Body of pancreas (tissue), 4 donors: ENCODE measurements at regions not wholly inside any gene's neighbourhood (a gene's known extent, or its start where the extent isn't known, plus 50 kb on each side); places are given as distances from the start of the nearest gene placed in this dataset.

Experiments
- ATAC-seq: fragments of 150-250 bp; one replicate; pipeline ENCODE4 v1.9.1; 2016
- DNase-seq, 4 donors: peaks; one replicate each; pipeline ENCODE4 v3.0.0-alpha.2; 2019
- H3K27ac ChIP-seq, 4 donors: fragments of 200-600 bp; sonication (generic); 1 replicate in 3 of 4; 2 replicates in 1 of 4; pipeline versions ENCODE4 v1.5.1 to v1.6.1; 2016 to 2019; ENCODE audit warnings: mild to moderate bottlenecking in 1 of 4, mixed read lengths in 1 of 4, moderate library complexity in 1 of 4
- H3K27me3 ChIP-seq, 2 donors: fragments of 200-600 bp; sonication (generic); one replicate each; pipeline ENCODE4 v1.6.0; 2016; ENCODE audit warnings: mild to moderate bottlenecking in 1 of 2
- H3K36me3 ChIP-seq, 2 donors: fragments of 200-600 bp; sonication (generic); replicated peaks in 1 of 2; 2 replicates each; pipeline ENCODE4 v1.5.1; 2016; ENCODE audit warnings: low read depth in 2 of 2; ENCODE audit not compliant: insufficient read depth in 1 of 2
- H3K4me1 ChIP-seq: fragments of 200-600 bp; sonication (generic); one replicate; pipeline ENCODE4 v1.6.0; 2016
- H3K4me3 ChIP-seq, 2 donors: fragments of 200-600 bp; sonication (generic); 1 replicate in 1 of 2; 2 replicates in 1 of 2; pipeline ENCODE4 v1.5.1; 2016 to 2019
- H3K9me3 ChIP-seq, 3 donors: fragments of 200-600 bp; sonication (generic); 1 replicate in 2 of 3; 2 replicates in 1 of 3; pipeline ENCODE4 v1.5.1; 2016
- CTCF ChIP-seq, 7 experiments: fragments of 450-650 bp in 4 of 7; fragments of 200-600 bp in 3 of 7; sonication (generic) in 3 of 7; IDR thresholded peaks; one replicate each; pipeline ENCODE4 v1.5.1; 2016 to 2019; ENCODE audit warnings: antibody characterized with exemption in 7 of 7
- POLR2A ChIP-seq, 3 donors: fragments of 450-650 bp; IDR thresholded peaks; one replicate each; pipeline ENCODE4 v1.6.1; 2016; ENCODE audit warnings: antibody characterized with exemption in 3 of 3, mild to moderate bottlenecking in 2 of 3
- WGBS, 2 donors: methylation state at CpG; one replicate each; pipeline ENCODE4 v1.1.5; 2017; 5-methylcytosine and 5-hydroxymethylcytosine counted together
- intact Hi-C: fragments of 100-400 bp; cut with DNase I; formaldehyde crosslinking; loops from one replicate; pipeline ENCODE4 v1.15.1; 2023

- TF ChIP-seq POLR2A (IDR thresholded peaks at IDR 0.05), result no peak
- TF ChIP-seq CTCF (IDR thresholded peaks at IDR 0.05), result no peak
- no peak for DNase-seq
- intact Hi-C loops, result no loop called here
- H3K27me3 ChIP-seq, result no peaks in the 10 kb centered on the region
- peak overlapping the region in 1 of 4 donors; percentile 82 for H3K27ac ChIP-seq
- H3K4me3 ChIP-seq, result no peak overlapping the region
- ATAC-seq, result no peak
- WGBS, 2 donors, result 89 to 96% methylated on average over 1 of the region's 1 CpG
- H3K4me1 ChIP-seq, result peaks cover 20% of the 10 kb centered on the region
- H3K9me3 ChIP-seq, result no peaks in the 10 kb centered on the region
- H3K36me3 ChIP-seq, result no peaks in the 10 kb centered on the region
These were observed 702.5 kb upstream of the GRAMD2B start for GRCh38 chr5:125720721-125721120.

- ATAC-seq, result no peak
- Histone ChIP-seq H3K4me3 (no peak overlapping the region), H3K27me3 (no peaks in the 10 kb centered on the region), H3K4me1 (peaks cover 20% of the 10 kb centered on the region), H3K27ac (no peak overlapping the region), H3K9me3 (no peaks in the 10 kb centered on the region), H3K36me3 (no peaks in the 10 kb centered on the region)
- TF ChIP-seq POLR2A (IDR thresholded peaks at IDR 0.05), result no peak
- TF ChIP-seq CTCF (IDR thresholded peaks at IDR 0.05), result no peak
- DNase-seq, result no peak
- WGBS, 2 donors, result 70 to 91% methylated on average over 1 of the region's 1 CpG
- intact Hi-C loops, result no loop called here
These were observed 700.7 kb upstream of the GRAMD2B start for GRCh38 chr5:125722550-125722949.

- DNase-seq (no peak), ATAC-seq (no peak)
- TF ChIP-seq CTCF (IDR thresholded peaks at IDR 0.05), result no peak
- TF ChIP-seq POLR2A (IDR thresholded peaks at IDR 0.05), result no peak
- no peaks in the 10 kb centered on the region for H3K9me3 ChIP-seq
- H3K4me1 ChIP-seq, result no peaks in the 10 kb centered on the region
- H3K4me3 ChIP-seq, result no peak overlapping the region
- no peaks in the 10 kb centered on the region for H3K27me3 ChIP-seq
- no peaks in the 10 kb centered on the region for H3K36me3 ChIP-seq
- WGBS, 2 donors, result 46 to 48% methylated on average over 4 of the region's 4 CpGs
- no peak overlapping the region for H3K27ac ChIP-seq
- intact Hi-C loops, result no loop called here
These were observed 697.5 kb upstream of the GRAMD2B start for GRCh38 chr5:125725691-125726090.

- TF ChIP-seq POLR2A (IDR thresholded peaks at IDR 0.05), result no peak
- TF ChIP-seq CTCF (IDR thresholded peaks at IDR 0.05), result no peak
- Histone ChIP-seq H3K9me3 (peaks cover 0 to 6% (median 0%) of the 10 kb centered on the region in 3 donors), H3K27ac (no peak overlapping the region), H3K4me1 (no peaks in the 10 kb centered on the region), H3K4me3 (no peak overlapping the region), H3K27me3 (no peaks in the 10 kb centered on the region), H3K36me3 (no peaks in the 10 kb centered on the region)
- DNase-seq, result no peak
- intact Hi-C loops, result no loop called here
- no peak for ATAC-seq
- 89 to 95% methylated on average over 3 of the region's 3 CpGs for WGBS, 2 donors
These were observed 679.3 kb upstream of the GRAMD2B start for GRCh38 chr5:125743939-125744338.

GRCh38 chr5:125746917-125747316 is 676.3 kb upstream of the GRAMD2B start:
- intact Hi-C loops, result no loop called here
- Histone ChIP-seq H3K9me3 (peaks cover 0 to 3% (median 0%) of the 10 kb centered on the region in 3 donors), H3K27me3 (no peaks in the 10 kb centered on the region), H3K4me1 (no peaks in the 10 kb centered on the region), H3K4me3 (no peak overlapping the region), H3K27ac (no peak overlapping the region), H3K36me3 (no peaks in the 10 kb centered on the region)
- 89 to 93% methylated on average over 1 of the region's 1 CpG for whole genome bisulfite sequencing, 2 donors
- TF ChIP-seq POLR2A (IDR thresholded peaks at IDR 0.05) (no peak), CTCF (IDR thresholded peaks at IDR 0.05) (no peak)
- ATAC-seq, result no peak
- DNase-seq, result no peak
